DOHH2 (cell line): ENCODE measurements at regions not wholly inside any gene's neighbourhood (a gene's known extent, or its start where the extent isn't known, plus 50 kb on each side); places are given as distances from the start of the nearest gene placed in this dataset.

ENCODE experiments used
- H3F3A ChIP-seq: fragments of 200-600 bp; sonication (generic), shearing (Covaris generic); 2 replicates; pipeline ENCODE4 v1.6.0; 2016; ENCODE audit warnings: antibody characterized with exemption, mild to moderate bottlenecking; ENCODE audit not compliant: control insufficient read depth, insufficient read depth
- H3K27ac ChIP-seq: fragments of 200-600 bp; sonication (generic); 2 replicates; pipeline ENCODE4 v1.5.1; 2014; ENCODE audit warnings: low read depth, mild to moderate bottlenecking, low read length, moderate library complexity
- H3K27me3 ChIP-seq: fragments of 200-600 bp; sonication (generic); 2 replicates; pipeline ENCODE4 v1.6.1; 2014; ENCODE audit warnings: mild to moderate bottlenecking, low read length, mixed read lengths; ENCODE audit not compliant: control insufficient read depth
- H3K36me3 ChIP-seq: fragments of 200-600 bp; sonication (generic); 2 replicates; pipeline ENCODE4 v1.6.1; 2014; ENCODE audit warnings: mild to moderate bottlenecking, low read length, moderate library complexity, mixed read lengths; ENCODE audit not compliant: control insufficient read depth
- H3K4me1 ChIP-seq: fragments of 200-600 bp; sonication (generic); 2 replicates; pipeline ENCODE4 v1.6.1; 2014; ENCODE audit warnings: mild to moderate bottlenecking, low read length, mixed read lengths; ENCODE audit not compliant: control insufficient read depth
- H3K4me2 ChIP-seq: fragments of 200-600 bp; sonication (generic); 2 replicates; pipeline ENCODE4 v1.6.0; 2014; ENCODE audit warnings: mild to moderate bottlenecking, low read length, moderate library complexity
- H3K4me3 ChIP-seq: fragments of 200-600 bp; sonication (generic); 2 replicates; pipeline ENCODE4 v1.5.1; 2014; ENCODE audit warnings: mild to moderate bottlenecking, low read length, mixed read lengths
- H3K79me2 ChIP-seq: fragments of 200-600 bp; sonication (generic); 2 replicates; pipeline ENCODE4 v1.6.1; 2014; ENCODE audit warnings: mild to moderate bottlenecking, low read length, mixed read lengths; ENCODE audit not compliant: control insufficient read depth
- H3K9me2 ChIP-seq: fragments of 200-600 bp; sonication (generic); replicated peaks from 2 replicates; pipeline ENCODE4 v1.6.1; 2014; ENCODE audit warnings: mild to moderate bottlenecking, low read length, mixed read lengths; ENCODE audit not compliant: control insufficient read depth
- H3K9me3 ChIP-seq: fragments of 200-600 bp; sonication (generic); 2 replicates; pipeline ENCODE4 v1.6.1; 2014; ENCODE audit warnings: antibody characterized with exemption, low read length, mixed read lengths; ENCODE audit not compliant: control insufficient read depth, insufficient read depth
- H4K20me1 ChIP-seq: fragments of 200-600 bp; sonication (generic); 2 replicates; pipeline ENCODE4 v1.6.0; 2014; ENCODE audit warnings: low read depth, mild to moderate bottlenecking, antibody characterized with exemption, low read length, moderate library complexity; ENCODE audit not compliant: control insufficient read depth, insufficient read depth
- CTCF ChIP-seq: fragments of 200-600 bp; sonication (generic); IDR thresholded peaks from one replicate; pipeline ENCODE4 v1.5.1; 2014; ENCODE audit warnings: antibody characterized with exemption, mild to moderate bottlenecking, low read depth, low read length; ENCODE audit not compliant: poor library complexity, severe bottlenecking
- EZH2phosphoT487 ChIP-seq: fragments of 200-600 bp; sonication (generic); IDR thresholded peaks from 2 replicates; pipeline ENCODE4 v1.6.1; 2017; ENCODE audit warnings: borderline replicate concordance, mild to moderate bottlenecking, antibody characterized with exemption, low read length, moderate library complexity, mixed read lengths

- Histone ChIP-seq H3F3A (no peaks in the 10 kb centered on the region), H3K4me2 (peak overlapping the region; percentile 4; the same call in 1 of the 2 replicates), H4K20me1 (no peaks in the 10 kb centered on the region)
These were observed 334.9 kb downstream of the SNAPC1 start for GRCh38 chr14:62097072-62097471.

GRCh38 chr14:62097824-62098223 is 335.6 kb downstream of the SNAPC1 start:
- H4K20me1 ChIP-seq = no peaks in the 10 kb centered on the region
- no peaks in the 10 kb centered on the region for H3K9me2 ChIP-seq
- no peaks in the 10 kb centered on the region for H3K27me3 ChIP-seq
- peaks cover 8% of the 10 kb centered on the region for H3K4me1 ChIP-seq
- H3K4me3 ChIP-seq = no peak overlapping the region
- TF ChIP-seq EZH2phosphoT487 (no peak), CTCF (no peak)
- no peaks in the 10 kb centered on the region for H3K9me3 ChIP-seq
- H3K4me2 ChIP-seq = no peak overlapping the region
- no peak overlapping the region for H3K27ac ChIP-seq
- H3K79me2 ChIP-seq = no peaks in the 10 kb centered on the region
- H3F3A ChIP-seq = no peaks in the 10 kb centered on the region
- no peaks in the 10 kb centered on the region for H3K36me3 ChIP-seq

More at GRCh38 chr14:62097072-62097471, 334.9 kb downstream of the SNAPC1 start:
- no peak overlapping the region for H3K27ac ChIP-seq
- H3K4me3 ChIP-seq = no peak overlapping the region
- H3K27me3 ChIP-seq = no peaks in the 10 kb centered on the region
- H3K79me2 ChIP-seq = no peaks in the 10 kb centered on the region
- H3K4me1 ChIP-seq = peaks cover 8% of the 10 kb centered on the region
- TF ChIP-seq EZH2phosphoT487 (no peak), CTCF (no peak)
- H3K9me2 ChIP-seq = no peaks in the 10 kb centered on the region
- H3K9me3 ChIP-seq = no peaks in the 10 kb centered on the region
- H3K36me3 ChIP-seq = no peaks in the 10 kb centered on the region

- peaks cover 8% of the 10 kb centered on the region for H3K4me1 ChIP-seq
- no peaks in the 10 kb centered on the region for H3K9me2 ChIP-seq
- no peak overlapping the region for H3K4me3 ChIP-seq
- no peak overlapping the region for H3K27ac ChIP-seq
- no peaks in the 10 kb centered on the region for H3K79me2 ChIP-seq
- no peaks in the 10 kb centered on the region for H3K27me3 ChIP-seq
- H3F3A ChIP-seq = no peaks in the 10 kb centered on the region
- H4K20me1 ChIP-seq = no peaks in the 10 kb centered on the region
- no peak overlapping the region for H3K4me2 ChIP-seq
- no peaks in the 10 kb centered on the region for H3K36me3 ChIP-seq
- no peaks in the 10 kb centered on the region for H3K9me3 ChIP-seq
- TF ChIP-seq CTCF (no peak), EZH2phosphoT487 (no peak)
These were observed 336.1 kb downstream of the SNAPC1 start for GRCh38 chr14:62098357-62098756.
